B cell (primary cell): ENCODE measurements at regions not wholly inside any gene's neighbourhood (a gene's known extent, or its start where the extent isn't known, plus 50 kb on each side); places are given as distances from the start of the nearest gene placed in this dataset.

Experiments used
- ATAC-seq: fragments of 200-7000 bp; cut with Tn5 transposase; one replicate; pipeline ENCODE4 v1.10.0; 2021; ENCODE audit warnings: low read depth, mild to moderate bottlenecking, moderate number of reproducible peaks, moderate library complexity
- CTCF ChIA-PET: fragments of 350-600 bp; sonication (Branson Sonifier 250); formaldehyde crosslinking; loops from one replicate; lab custom pipeline; 2021; ENCODE audit warnings: antibody characterized with exemption, inconsistent platforms; lab: Charles Lee
- POLR2A ChIA-PET: fragments of 350-600 bp; sonication (Branson Sonifier 250); formaldehyde crosslinking; loops from one replicate; lab custom pipeline; 2021; ENCODE audit warnings: antibody characterized with exemption; lab: Charles Lee
- DNase-seq: peaks from one replicate; pipeline ENCODE4 v3.0.0; 2013
- H2AFZ ChIP-seq: 2 replicates; pipeline ENCODE4 v1.6.1; 2012; ENCODE audit warnings: mild to moderate bottlenecking, low read depth, low read length; ENCODE audit not compliant: insufficient read depth, poor library complexity, severe bottlenecking
- H3K27ac ChIP-seq, 2 donors: 1 replicate in 1 of 2; 2 replicates in 1 of 2; pipeline ENCODE4 v1.5.1; 2012 to 2013; ENCODE audit warnings: low read length in 2 of 2, mild to moderate bottlenecking in 2 of 2, moderate library complexity in 1 of 2
- H3K27me3 ChIP-seq, 4 experiments: fragments of 200-600 bp in 1 of 4; sonication (generic) in 1 of 4; replicated peaks in 1 of 4; 1 replicate in 2 of 4; 2 replicates in 2 of 4; pipeline versions ENCODE4 v1.6.1 to v1.7.0; 2013 to 2016; ENCODE audit warnings: low read length in 3 of 4, mild to moderate bottlenecking in 2 of 4, mixed read lengths in 1 of 4, moderate library complexity in 1 of 4; ENCODE audit not compliant: insufficient read depth in 4 of 4, control insufficient read depth in 3 of 4; ENCODE audit errors: control extremely low read depth in 1 of 4
- H3K36me3 ChIP-seq, 2 experiments: replicated peaks in 1 of 2; 1 replicate in 1 of 2; 2 replicates in 1 of 2; pipeline versions ENCODE4 v1.6.1 to v1.7.1; 2013; ENCODE audit warnings: low read length in 1 of 2; ENCODE audit not compliant: insufficient read depth in 2 of 2, control insufficient read depth in 1 of 2; ENCODE audit errors: control extremely low read depth in 1 of 2, extremely low read depth in 1 of 2
- H3K4me1 ChIP-seq, 2 donors: fragments of 200-600 bp in 1 of 2; sonication (generic) in 1 of 2; 1 replicate in 1 of 2; 2 replicates in 1 of 2; pipeline versions ENCODE4 v1.5.1 to v1.6.1; 2013 to 2017; ENCODE audit warnings: low read length in 2 of 2; ENCODE audit not compliant: control insufficient read depth in 2 of 2, insufficient read depth in 2 of 2
- H3K4me2 ChIP-seq: replicated peaks from 2 replicates; pipeline ENCODE3; 2012; ENCODE audit warnings: mild to moderate bottlenecking, low read depth, low read length; ENCODE audit not compliant: poor library complexity, severe bottlenecking
- H3K4me3 ChIP-seq, 5 experiments: fragments of 200-600 bp in 1 of 5; sonication (generic) in 1 of 5; 1 replicate in 3 of 5; 2 replicates in 2 of 5; pipeline versions ENCODE4 v1.5.1 to v1.7.0; 2011 to 2016; ENCODE audit warnings: low read length in 4 of 5, mild to moderate bottlenecking in 4 of 5, low read depth in 2 of 5, control low read depth in 1 of 5, moderate library complexity in 1 of 5; ENCODE audit not compliant: insufficient read depth in 1 of 5; ENCODE audit errors: control extremely low read depth in 1 of 5, extremely low read depth in 1 of 5
- H3K79me2 ChIP-seq: fragments of 200-600 bp; sonication (generic); one replicate; pipeline ENCODE4 v1.6.0; 2016; ENCODE audit warnings: low read length; ENCODE audit not compliant: control insufficient read depth, insufficient read depth
- H3K9ac ChIP-seq: fragments of 200-600 bp; sonication (generic); 2 replicates; pipeline ENCODE4 v1.6.1; 2017; ENCODE audit warnings: mild to moderate bottlenecking, low read length, moderate library complexity
- H3K9me3 ChIP-seq, 3 donors: one replicate each; pipeline versions ENCODE4 v1.6.1 to v1.7.1; 2013; ENCODE audit warnings: low read length in 2 of 3; ENCODE audit not compliant: control insufficient read depth in 2 of 3, insufficient read depth in 1 of 3; ENCODE audit errors: control extremely low read depth in 1 of 3
- H4K20me1 ChIP-seq: 2 replicates; pipeline ENCODE4 v1.6.0; 2012; ENCODE audit warnings: mild to moderate bottlenecking, low read length; ENCODE audit not compliant: insufficient read depth, control insufficient read depth, poor library complexity, severe bottlenecking
- H3K27ac Mint-ChIP-seq: one replicate; pipeline ENCODE4 v1.8.0; 2021; ENCODE audit warnings: mixed read lengths
- H3K27me3 Mint-ChIP-seq: one replicate; pipeline ENCODE4 v1.8.0; 2021; ENCODE audit warnings: mixed read lengths
- H3K4me1 Mint-ChIP-seq: one replicate; pipeline ENCODE4 v1.8.0; 2021; ENCODE audit warnings: mixed read lengths
- H3K4me3 Mint-ChIP-seq: one replicate; pipeline ENCODE4 v1.8.0; 2021; ENCODE audit warnings: mixed read lengths
- H3K9me3 Mint-ChIP-seq: one replicate; pipeline ENCODE4 v1.8.0; 2022; ENCODE audit warnings: mixed read lengths; ENCODE audit not compliant: insufficient read depth
- CTCF ChIP-seq: fragments of 200-600 bp; IDR thresholded peaks from one replicate; pipeline ENCODE4 v1.8.0; 2022; ENCODE audit warnings: antibody characterized with exemption, mild to moderate bottlenecking
- EZH2 ChIP-seq: IDR thresholded peaks from 2 replicates; pipeline ENCODE4 v1.6.1; 2012; ENCODE audit warnings: borderline replicate concordance, low read depth, mild to moderate bottlenecking, moderate library complexity, low read length; ENCODE audit not compliant: insufficient read depth, poor library complexity, severe bottlenecking
- WGBS: methylation state at CpG from one replicate; pipeline ENCODE4 v1.1.5; 2013; ENCODE audit warnings: missing lambda C conversion rate; ENCODE audit not compliant: insufficient coverage; 5-methylcytosine and 5-hydroxymethylcytosine counted together
- intact Hi-C: fragments of 100-400 bp; cut with micrococcal nuclease; formaldehyde crosslinking; loops from one replicate; pipeline ENCODE4 v1.10.0; 2022

DNA sequence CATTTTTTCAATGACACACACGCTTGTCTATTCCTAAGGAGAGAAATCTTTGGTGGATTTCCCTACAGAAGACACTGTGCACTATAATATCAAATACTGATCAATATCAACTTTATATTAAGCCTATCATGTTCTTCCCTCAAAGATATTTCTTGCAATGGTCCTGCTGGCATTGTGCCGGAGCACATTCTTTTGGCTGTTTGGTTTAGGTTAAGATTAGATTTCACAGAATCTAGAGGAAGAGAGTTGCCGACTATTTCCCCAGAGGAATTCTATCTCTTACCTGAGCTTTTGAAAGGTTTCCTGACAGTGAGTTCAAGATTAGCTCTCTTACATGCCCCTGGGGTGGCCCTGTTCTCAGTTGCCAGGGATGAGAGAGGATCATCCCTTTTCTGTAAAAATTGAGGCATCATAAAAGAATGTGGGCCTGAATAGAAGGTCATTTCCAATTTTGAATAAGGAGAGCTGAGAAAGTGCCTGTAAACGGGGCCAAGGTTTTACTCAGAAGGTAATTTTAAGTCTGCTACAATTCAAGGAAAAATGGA, 180.6 kb upstream of the ARHGAP20 start:
- Histone ChIP-seq H3K27me3 (peaks cover 0 to 5% (median 0%) of the 10 kb centered on the region in 4 experiments), H3K79me2 (no peaks in the 10 kb centered on the region), H4K20me1 (no peaks in the 10 kb centered on the region), H2AFZ (no peak overlapping the region), H3K9me3 (no peaks in the 10 kb centered on the region), H3K36me3 (no peaks in the 10 kb centered on the region), H3K9ac (no peak overlapping the region), H3K4me2 (no peak overlapping the region), H3K27ac (no peak overlapping the region), H3K4me3 (no peak overlapping the region), H3K4me1 (no peaks in the 10 kb centered on the region)
- ATAC-seq (no peak), DNase-seq (no peak)
- ChIA-PET POLR2A (no interaction called here), CTCF (no interaction called here)
- WGBS = no CpG with 5 or more reads among the region's 4 CpGs
- intact Hi-C loops = no loop called here
- Mint-ChIP-seq H3K4me1 (no peaks in the 10 kb centered on the region), H3K27ac (no peak overlapping the region), H3K27me3 (peaks cover 24% of the 10 kb centered on the region), H3K9me3 (no peaks in the 10 kb centered on the region), H3K4me3 (no peak overlapping the region)
- TF ChIP-seq CTCF (no peak), EZH2 (no peak)

GRCh38 chr11:110891411-110891810, 179.2 kb upstream of the ARHGAP20 start:
- no peak for DNase-seq
- Histone ChIP-seq H3K4me1 (no peaks in the 10 kb centered on the region), H3K79me2 (no peaks in the 10 kb centered on the region), H4K20me1 (no peaks in the 10 kb centered on the region), H3K27me3 (peaks cover 0 to 5% (median 0%) of the 10 kb centered on the region in 4 experiments), H3K9ac (no peak overlapping the region), H3K27ac (no peak overlapping the region), H3K4me2 (no peak overlapping the region), H3K4me3 (no peak overlapping the region), H2AFZ (no peak overlapping the region), H3K36me3 (no peaks in the 10 kb centered on the region), H3K9me3 (peaks cover 0 to 3% (median 0%) of the 10 kb centered on the region in 3 donors)
- Mint-ChIP-seq H3K4me1 (no peaks in the 10 kb centered on the region), H3K27me3 (peaks cover 16% of the 10 kb centered on the region), H3K9me3 (no peaks in the 10 kb centered on the region), H3K4me3 (no peak overlapping the region), H3K27ac (no peak overlapping the region)
- TF ChIP-seq CTCF (no peak), EZH2 (no peak)
- ChIA-PET POLR2A (no interaction called here), CTCF (no interaction called here)
- intact Hi-C loops = no loop called here
- no peak for ATAC-seq
- WGBS = no CpG with 5 or more reads among the region's 1 CpG
